Mesendoderm (in vitro differentiated cells): ENCODE measurements at regions not wholly inside any gene's neighbourhood (a gene's known extent, or its start where the extent isn't known, plus 50 kb on each side); places are given as distances from the start of the nearest gene placed in this dataset.

Experiments
- DNase-seq: peaks from one replicate; pipeline ENCODE4 v3.0.0; 2013
- H2AK5ac ChIP-seq: 2 replicates; pipeline ENCODE4 v1.6.1; 2013; ENCODE audit warnings: low read length, inconsistent platforms
- H2BK120ac ChIP-seq: 2 replicates; pipeline ENCODE4 v1.6.1; 2013; ENCODE audit warnings: low read depth, mild to moderate bottlenecking, low read length, moderate library complexity, mixed read lengths
- H2BK15ac ChIP-seq: replicated peaks from 2 replicates; pipeline ENCODE4 v1.6.1; 2013; ENCODE audit warnings: low read depth, mild to moderate bottlenecking, moderate library complexity
- H2BK5ac ChIP-seq: 2 replicates; pipeline ENCODE4 v1.6.1; 2013; ENCODE audit warnings: low read length, inconsistent platforms
- H3K18ac ChIP-seq: 2 replicates; pipeline ENCODE4 v1.6.1; 2013; ENCODE audit warnings: mild to moderate bottlenecking, low read length, mixed read lengths
- H3K23ac ChIP-seq: one replicate; pipeline ENCODE4 v1.6.1; 2013; ENCODE audit warnings: low read length
- H3K27ac ChIP-seq: 2 replicates; pipeline ENCODE4 v1.5.1; 2013; ENCODE audit warnings: low read depth, mild to moderate bottlenecking, inconsistent platforms, low read length, moderate library complexity
- H3K27me3 ChIP-seq: 2 replicates; pipeline ENCODE4 v1.6.1; 2013; ENCODE audit warnings: low read length, control low read depth, mild to moderate bottlenecking, inconsistent platforms; ENCODE audit not compliant: insufficient read depth, poor library complexity
- H3K36me3 ChIP-seq: 2 replicates; pipeline ENCODE4 v1.6.1; 2013; ENCODE audit warnings: low read length, inconsistent platforms; ENCODE audit not compliant: control insufficient read depth, insufficient read depth
- H3K4ac ChIP-seq: one replicate; pipeline ENCODE4 v1.6.1; 2013; ENCODE audit warnings: low read depth, mild to moderate bottlenecking, low read length, moderate library complexity
- H3K4me1 ChIP-seq: 2 replicates; pipeline ENCODE4 v1.6.1; 2013; ENCODE audit warnings: low read depth, low read length, inconsistent platforms; ENCODE audit not compliant: control insufficient read depth
- H3K4me2 ChIP-seq: 2 replicates; pipeline ENCODE4 v1.6.1; 2013; ENCODE audit warnings: low read length
- H3K4me3 ChIP-seq: 2 replicates; pipeline ENCODE4 v1.5.1; 2013; ENCODE audit warnings: mild to moderate bottlenecking, low read length
- H3K56ac ChIP-seq: one replicate; pipeline ENCODE4 v1.6.1; 2013; ENCODE audit warnings: low read length
- H3K79me1 ChIP-seq: 2 replicates; pipeline ENCODE4 v1.6.1; 2013; ENCODE audit warnings: low read length, inconsistent platforms
- H3K79me2 ChIP-seq: 2 replicates; pipeline ENCODE4 v1.6.1; 2013; ENCODE audit warnings: mild to moderate bottlenecking, low read length; ENCODE audit not compliant: control insufficient read depth, insufficient read depth
- H3K9ac ChIP-seq: 2 replicates; pipeline ENCODE4 v1.6.1; 2013; ENCODE audit warnings: low read length, inconsistent platforms
- H4K5ac ChIP-seq: one replicate; pipeline ENCODE4 v1.6.1; 2013; ENCODE audit warnings: low read length
- H4K8ac ChIP-seq: one replicate; pipeline ENCODE4 v1.6.1; 2013; ENCODE audit warnings: low read depth, mild to moderate bottlenecking, control low read depth, low read length, moderate library complexity
- WGBS: extraction: QIAGEN DNeasy Blood & Tissue Kit; methylation state at CpG from one replicate; pipeline ENCODE4 v1.1.7; 2013; ENCODE audit warnings: low lambda C conversion rate, missing lambda C conversion rate; ENCODE audit not compliant: insufficient coverage; ENCODE audit errors: extremely low coverage; 5-methylcytosine and 5-hydroxymethylcytosine counted together

DNA sequence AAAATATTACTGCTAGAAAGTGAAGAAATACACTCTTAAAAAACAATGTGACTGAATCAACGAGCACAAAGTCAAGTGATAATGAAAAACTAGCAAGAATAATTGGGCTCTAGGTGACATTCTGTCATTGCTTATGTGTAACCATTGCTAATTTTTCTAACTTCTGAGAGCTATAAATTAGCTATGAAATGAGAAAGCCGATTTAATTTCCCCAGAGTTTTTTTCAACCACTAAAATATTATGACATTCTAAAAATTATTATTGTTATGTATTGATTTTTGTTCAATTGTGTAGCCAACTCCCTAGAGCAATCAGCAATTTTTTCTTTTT lies 458.6 kb upstream of the ATXN8OS start:
- Histone ChIP-seq H3K9ac (no peak overlapping the region), H3K79me2 (no peaks in the 10 kb centered on the region), H3K23ac (no peak overlapping the region), H2BK120ac (no peak overlapping the region), H3K4me3 (no peak overlapping the region), H3K4ac (no peak overlapping the region), H3K56ac (no peak overlapping the region), H2BK15ac (no peak overlapping the region), H3K18ac (no peak overlapping the region), H3K79me1 (no peaks in the 10 kb centered on the region), H3K27me3 (no peaks in the 10 kb centered on the region), H4K5ac (no peak overlapping the region), H3K36me3 (no peaks in the 10 kb centered on the region), H3K27ac (no peak overlapping the region), H2BK5ac (no peak overlapping the region), H3K4me2 (no peak overlapping the region), H2AK5ac (no peak overlapping the region), H3K4me1 (no peaks in the 10 kb centered on the region), H4K8ac (no peak overlapping the region)
- WGBS = no CpG with 5 or more reads among the region's 2 CpGs
- DNase-seq = no peak

DNA sequence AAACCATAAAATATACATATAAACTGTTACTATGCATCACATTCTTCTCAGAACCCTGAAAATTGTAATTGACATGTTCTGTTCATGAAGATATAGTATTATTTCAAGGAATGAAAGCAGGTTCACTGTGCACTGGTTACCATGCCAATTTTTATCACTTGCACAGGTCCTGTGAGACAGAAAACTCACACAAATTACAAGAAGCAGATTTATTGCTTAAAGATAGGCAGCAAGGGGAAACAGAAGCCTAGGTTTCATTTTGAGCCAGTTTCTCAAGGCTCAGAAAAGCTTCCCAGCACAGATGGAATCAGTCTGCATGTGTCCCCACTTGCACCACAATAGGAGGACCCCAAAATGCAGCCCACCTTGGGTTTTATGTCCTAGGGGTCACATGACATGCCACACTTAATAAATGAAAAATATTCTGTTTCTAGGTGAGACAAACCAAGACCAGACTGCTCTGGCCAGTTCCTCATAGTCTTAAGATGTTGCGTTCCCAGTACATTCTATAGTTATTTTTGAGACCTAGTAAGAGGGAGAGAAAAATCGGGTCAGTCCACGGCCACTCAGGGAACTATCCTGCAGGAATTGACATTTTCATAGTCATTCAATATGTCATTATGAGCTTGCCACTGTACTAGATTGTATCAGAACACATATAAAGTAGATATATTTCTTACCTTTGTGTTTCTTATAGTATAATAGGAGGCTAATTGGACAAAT lies 459.1 kb upstream of the ATXN8OS start:
- Histone ChIP-seq H3K18ac (no peak overlapping the region), H3K56ac (no peak overlapping the region), H3K4ac (no peak overlapping the region), H3K36me3 (no peaks in the 10 kb centered on the region), H3K27me3 (no peaks in the 10 kb centered on the region), H3K23ac (no peak overlapping the region), H4K5ac (no peak overlapping the region), H3K4me1 (no peaks in the 10 kb centered on the region), H2AK5ac (no peak overlapping the region), H2BK15ac (no peak overlapping the region), H3K4me2 (no peak overlapping the region), H3K79me2 (no peaks in the 10 kb centered on the region), H3K27ac (no peak overlapping the region), H4K8ac (no peak overlapping the region), H3K79me1 (no peaks in the 10 kb centered on the region), H2BK5ac (no peak overlapping the region), H2BK120ac (no peak overlapping the region), H3K9ac (no peak overlapping the region), H3K4me3 (no peak overlapping the region)
- whole genome bisulfite sequencing = no CpG with 5 or more reads among the region's 3 CpGs
- DNase-seq = no peak

DNA sequence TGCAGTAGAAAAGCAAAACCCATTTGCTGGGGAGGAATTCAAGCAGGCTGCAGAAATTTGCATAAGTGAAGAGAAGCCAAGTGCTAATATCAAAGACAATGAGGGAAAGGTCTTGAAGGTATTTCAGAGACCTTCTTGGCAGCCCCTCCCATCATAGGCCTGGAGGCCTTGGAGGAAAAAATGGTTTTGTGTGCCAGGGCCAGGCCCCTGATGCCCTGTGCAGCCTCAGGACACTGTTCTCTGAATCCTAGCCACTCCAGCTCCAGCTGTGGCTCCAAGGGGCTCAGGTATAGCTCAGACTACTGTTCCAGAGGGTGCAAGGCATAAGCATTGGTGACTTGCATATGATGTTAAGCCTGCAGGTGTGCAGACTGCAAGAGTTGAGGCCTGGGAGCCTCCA lies 463.2 kb upstream of the ATXN8OS start:
- H3K4me2 ChIP-seq = no peak overlapping the region
- H3K23ac ChIP-seq = no peak overlapping the region
- DNase-seq = peak; percentile 5
- H2BK5ac ChIP-seq = no peak overlapping the region
- no peak overlapping the region for H3K4ac ChIP-seq
- no peak overlapping the region for H2AK5ac ChIP-seq
- H3K4me3 ChIP-seq = no peak overlapping the region
- H3K79me2 ChIP-seq = no peaks in the 10 kb centered on the region
- H3K36me3 ChIP-seq = no peaks in the 10 kb centered on the region
- H3K9ac ChIP-seq = no peak overlapping the region
- H3K4me1 ChIP-seq = no peaks in the 10 kb centered on the region
- H4K5ac ChIP-seq = no peak overlapping the region
- H3K79me1 ChIP-seq = no peaks in the 10 kb centered on the region
- no peaks in the 10 kb centered on the region for H3K27me3 ChIP-seq
- no peak overlapping the region for H2BK120ac ChIP-seq
- H3K27ac ChIP-seq = no peak overlapping the region
- no peak overlapping the region for H3K18ac ChIP-seq
- no peak overlapping the region for H4K8ac ChIP-seq
- H2BK15ac ChIP-seq = no peak overlapping the region
- H3K56ac ChIP-seq = no peak overlapping the region

DNA sequence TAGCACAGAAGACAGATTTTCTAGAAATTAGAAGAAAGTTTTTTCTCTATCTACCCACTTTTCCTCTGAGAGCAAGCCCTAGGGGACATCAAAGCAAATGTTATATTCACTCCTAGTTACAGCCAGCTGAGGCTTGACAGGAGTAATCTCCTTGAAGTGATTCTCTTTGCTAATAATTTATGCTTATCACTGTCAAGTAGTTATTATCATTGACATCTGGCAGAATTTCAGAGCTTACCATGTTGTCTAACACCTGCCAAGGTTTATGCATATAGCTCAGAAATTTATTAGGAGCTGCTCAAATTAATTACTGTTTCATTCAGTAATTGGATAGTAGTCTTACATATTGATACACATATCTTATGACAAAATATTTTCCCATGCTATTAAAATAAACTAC lies 465.9 kb upstream of the ATXN8OS start:
- Histone ChIP-seq H3K27me3 (no peaks in the 10 kb centered on the region), H2BK5ac (no peak overlapping the region)
- no peak for DNase-seq

DNA sequence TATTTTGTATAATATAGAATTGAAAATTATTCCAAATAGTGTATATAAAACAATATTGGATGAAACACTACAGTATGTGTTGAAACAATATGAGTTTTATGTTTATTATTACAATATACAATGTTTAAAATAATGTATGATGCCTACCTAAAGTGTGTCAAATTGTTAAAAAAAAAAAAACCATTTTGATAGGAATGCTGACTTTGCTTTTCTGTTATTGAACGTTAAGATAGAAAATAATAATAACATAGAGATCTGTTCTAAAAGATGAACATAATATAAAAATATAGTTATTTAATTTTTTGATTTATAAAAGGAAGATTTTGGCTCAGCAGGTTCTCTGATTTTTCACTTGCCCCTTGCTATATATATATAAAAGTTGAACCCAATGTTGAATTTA lies 474.6 kb upstream of the ATXN8OS start:
- no peak overlapping the region for H4K8ac ChIP-seq

More for the DNA sequence above, 465.9 kb upstream of the ATXN8OS start:
- Histone ChIP-seq H3K18ac (no peak overlapping the region), H3K23ac (no peak overlapping the region), H2BK15ac (no peak overlapping the region), H4K8ac (no peak overlapping the region), H3K4me2 (no peak overlapping the region), H3K9ac (no peak overlapping the region), H2AK5ac (no peak overlapping the region), H3K36me3 (no peaks in the 10 kb centered on the region), H3K4me3 (no peak overlapping the region), H3K79me1 (no peaks in the 10 kb centered on the region), H4K5ac (no peak overlapping the region), H3K27ac (no peak overlapping the region), H3K79me2 (no peaks in the 10 kb centered on the region), H3K4me1 (no peaks in the 10 kb centered on the region), H3K56ac (no peak overlapping the region), H3K4ac (no peak overlapping the region), H2BK120ac (no peak overlapping the region)

DNA sequence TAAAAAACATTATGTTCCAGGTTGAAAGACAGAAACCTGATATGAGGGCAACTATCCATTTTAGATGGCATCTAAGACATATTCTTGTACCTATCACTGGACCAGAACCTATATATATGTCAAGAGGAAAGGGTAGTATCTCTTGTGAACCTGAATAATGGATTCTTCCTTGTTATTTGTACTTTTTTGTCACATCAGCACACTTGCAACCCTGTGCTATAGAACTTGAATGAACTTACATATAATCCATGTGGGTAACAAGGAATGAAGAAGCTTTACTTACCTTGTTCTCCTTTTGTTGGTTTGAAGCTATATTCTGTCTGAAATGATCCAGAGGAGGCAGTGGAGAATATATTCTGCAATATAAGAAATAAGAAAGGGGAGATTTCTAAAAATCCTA lies 483.7 kb upstream of the ATXN8OS start:
- no peak overlapping the region for H3K27ac ChIP-seq
- H3K56ac ChIP-seq = no peak overlapping the region
- no peak overlapping the region for H3K23ac ChIP-seq
- H3K4me3 ChIP-seq = no peak overlapping the region
- H2BK15ac ChIP-seq = no peak overlapping the region
- DNase-seq = no peak
- H2BK120ac ChIP-seq = no peak overlapping the region
- H4K5ac ChIP-seq = no peak overlapping the region
- no peak overlapping the region for H3K4me2 ChIP-seq
- H3K36me3 ChIP-seq = no peaks in the 10 kb centered on the region
- no peaks in the 10 kb centered on the region for H3K4me1 ChIP-seq
- H3K79me2 ChIP-seq = no peaks in the 10 kb centered on the region
- no peak overlapping the region for H3K18ac ChIP-seq
- H3K27me3 ChIP-seq = no peaks in the 10 kb centered on the region
- H3K9ac ChIP-seq = no peak overlapping the region
- no peak overlapping the region for H2AK5ac ChIP-seq
- no peak overlapping the region for H2BK5ac ChIP-seq
- no peaks in the 10 kb centered on the region for H3K79me1 ChIP-seq
- no peak overlapping the region for H4K8ac ChIP-seq
- H3K4ac ChIP-seq = no peak overlapping the region

More for the DNA sequence above, 474.6 kb upstream of the ATXN8OS start:
- Histone ChIP-seq H3K27me3 (no peaks in the 10 kb centered on the region), H3K36me3 (no peaks in the 10 kb centered on the region), H3K4me2 (no peak overlapping the region), H3K23ac (no peak overlapping the region), H2BK120ac (no peak overlapping the region), H3K27ac (no peak overlapping the region), H3K9ac (no peak overlapping the region), H2BK15ac (no peak overlapping the region), H3K18ac (no peak overlapping the region), H2BK5ac (no peak overlapping the region), H3K79me1 (no peaks in the 10 kb centered on the region), H3K56ac (no peak overlapping the region), H3K4me3 (no peak overlapping the region), H3K79me2 (no peaks in the 10 kb centered on the region), H2AK5ac (no peak overlapping the region), H3K4me1 (no peaks in the 10 kb centered on the region), H3K4ac (no peak overlapping the region), H4K5ac (no peak overlapping the region)
- no peak for DNase-seq
- no CpG with 5 or more reads among the region's 1 CpG for WGBS
